ENCODE measurements at regions not wholly inside any gene's neighbourhood (a gene's known extent, or its start where the extent isn't known, plus 50 kb on each side); places are given as distances from the start of the nearest gene placed in this dataset.
"Not testable (repeated sequence)": the region's sequence is repeated elsewhere in the genome, so short reads cannot be mapped to it uniquely, and the experiment has no call there.

- WGBS, 3 donors, result 40 to 71% (median 56%) methylated on average over 6 of the region's 6 CpGs
- not testable (repeated sequence) for H3K4me1 ChIP-seq (ENCODE audit: control insufficient read depth in 3 of 3, insufficient read depth in 2 of 3, low read depth in 1 of 3, low read length in 2 of 3); H3K36me3 ChIP-seq (ENCODE audit: control insufficient read depth in 3 of 3, insufficient read depth in 2 of 3, low read depth in 1 of 3, low read length in 3 of 3); FAIRE-seq; H3K9me3 ChIP-seq (ENCODE audit: control insufficient read depth in 2 of 2, insufficient read depth in 1 of 2, low read depth in 1 of 2, low read length in 1 of 2); H3K27me3 ChIP-seq (ENCODE audit: control insufficient read depth in 3 of 3, insufficient read depth in 3 of 3, low read length in 3 of 3); H3K27ac ChIP-seq (ENCODE audit: low read depth in 1 of 3, low read length in 2 of 3); DNase-seq; H3K4me3 ChIP-seq (ENCODE audit: low read depth in 1 of 3, low read length in 3 of 3)
Measured at GRCh38 chr4:8941492-8941805, 69.8 kb upstream of the HMX1 start.

GRCh38 chr4:8940792-8941491 is 69.3 kb upstream of the HMX1 start:
- Histone ChIP-seq H3K9me3 (ENCODE audit: control insufficient read depth in 2 of 2, insufficient read depth in 1 of 2, low read depth in 1 of 2, low read length in 1 of 2) (no peaks in the 10 kb centered on the region), H3K27ac (ENCODE audit: low read depth in 1 of 3, low read length in 2 of 3) (no peak overlapping the region), H3K4me3 (ENCODE audit: low read depth in 1 of 3, low read length in 3 of 3) (no peak overlapping the region), H3K4me1 (ENCODE audit: control insufficient read depth in 3 of 3, insufficient read depth in 2 of 3, low read depth in 1 of 3, low read length in 2 of 3) (peaks cover 0 to 2% (median 0%) of the 10 kb centered on the region in 3 donors), H3K27me3 (ENCODE audit: control insufficient read depth in 3 of 3, insufficient read depth in 3 of 3, low read length in 3 of 3) (peaks cover 0 to 2% (median 0%) of the 10 kb centered on the region in 3 donors), H3K36me3 (ENCODE audit: control insufficient read depth in 3 of 3, insufficient read depth in 2 of 3, low read depth in 1 of 3, low read length in 3 of 3) (no peaks in the 10 kb centered on the region)
- 59 to 62% (median 61%) methylated on average over 21 of the region's 21 CpGs for WGBS, 3 donors
- FAIRE-seq (no peak), DNase-seq (peak; percentile 19 to 24)

GRCh38 chr4:8939840-8940742 is 68.5 kb upstream of the HMX1 start:
- H3K9me3 ChIP-seq (ENCODE audit: control insufficient read depth in 2 of 2, insufficient read depth in 1 of 2, low read depth in 1 of 2, low read length in 1 of 2), result no peaks in the 10 kb centered on the region
- H3K27ac ChIP-seq (ENCODE audit: low read depth in 1 of 3, low read length in 2 of 3), result no peak overlapping the region
- peaks cover 0 to 2% (median 0%) of the 10 kb centered on the region in 3 donors for H3K27me3 ChIP-seq (ENCODE audit: control insufficient read depth in 3 of 3, insufficient read depth in 3 of 3, low read length in 3 of 3)
- DNase-seq, result peak; percentile 10 to 33
- WGBS, 3 donors, result 21 to 33% (median 27%) methylated on average over 29 to 32 of the region's 32 CpGs
- H3K4me1 ChIP-seq (ENCODE audit: control insufficient read depth in 3 of 3, insufficient read depth in 2 of 3, low read depth in 1 of 3, low read length in 2 of 3), result peaks cover 0 to 2% (median 0%) of the 10 kb centered on the region in 3 donors
- no peak overlapping the region for H3K4me3 ChIP-seq (ENCODE audit: low read depth in 1 of 3, low read length in 3 of 3)
- no peaks in the 10 kb centered on the region for H3K36me3 ChIP-seq (ENCODE audit: control insufficient read depth in 3 of 3, insufficient read depth in 2 of 3, low read depth in 1 of 3, low read length in 3 of 3)
- FAIRE-seq, result no peak

- FAIRE-seq (no peak), DNase-seq (no peak)
- no peak overlapping the region for H3K4me3 ChIP-seq (ENCODE audit: low read depth in 1 of 3, low read length in 3 of 3)
- no peak overlapping the region for H3K27ac ChIP-seq (ENCODE audit: low read depth in 1 of 3, low read length in 2 of 3)
- no peaks in the 10 kb centered on the region for H3K36me3 ChIP-seq (ENCODE audit: control insufficient read depth in 3 of 3, insufficient read depth in 2 of 3, low read depth in 1 of 3, low read length in 3 of 3)
- peaks cover 0 to 2% (median 0%) of the 10 kb centered on the region in 3 donors for H3K4me1 ChIP-seq (ENCODE audit: control insufficient read depth in 3 of 3, insufficient read depth in 2 of 3, low read depth in 1 of 3, low read length in 2 of 3)
- H3K27me3 ChIP-seq (ENCODE audit: control insufficient read depth in 3 of 3, insufficient read depth in 3 of 3, low read length in 3 of 3), result peaks cover 0 to 2% (median 0%) of the 10 kb centered on the region in 3 donors
- no peaks in the 10 kb centered on the region for H3K9me3 ChIP-seq (ENCODE audit: control insufficient read depth in 2 of 2, insufficient read depth in 1 of 2, low read depth in 1 of 2, low read length in 1 of 2)
- 15 to 25% (median 19%) methylated on average over 14 to 15 of the region's 15 CpGs for WGBS, 3 donors
Measured at GRCh38 chr4:8939160-8939839, 67.7 kb upstream of the HMX1 start.

- Histone ChIP-seq H3K4me1 (ENCODE audit: control insufficient read depth in 3 of 3, insufficient read depth in 2 of 3, low read depth in 1 of 3, low read length in 2 of 3) (peaks cover 0 to 2% (median 0%) of the 10 kb centered on the region in 3 donors), H3K27me3 (ENCODE audit: control insufficient read depth in 3 of 3, insufficient read depth in 3 of 3, low read length in 3 of 3) (peaks cover 0 to 2% (median 0%) of the 10 kb centered on the region in 3 donors), H3K27ac (ENCODE audit: low read depth in 1 of 3, low read length in 2 of 3) (no peak overlapping the region), H3K36me3 (ENCODE audit: control insufficient read depth in 3 of 3, insufficient read depth in 2 of 3, low read depth in 1 of 3, low read length in 3 of 3) (no peaks in the 10 kb centered on the region), H3K9me3 (ENCODE audit: control insufficient read depth in 2 of 2, insufficient read depth in 1 of 2, low read depth in 1 of 2, low read length in 1 of 2) (no peaks in the 10 kb centered on the region), H3K4me3 (ENCODE audit: low read depth in 1 of 3, low read length in 3 of 3) (no peak overlapping the region)
- no peak for FAIRE-seq
- no peak for DNase-seq
- 53 to 75% (median 61%) methylated on average over 5 of the region's 5 CpGs for WGBS, 3 donors
Measured at GRCh38 chr4:8938623-8939022, 67.0 kb upstream of the HMX1 start.

GRCh38 chr4:8938137-8938536 is 66.5 kb upstream of the HMX1 start:
- peaks cover 0 to 2% (median 0%) of the 10 kb centered on the region in 3 donors for H3K27me3 ChIP-seq (ENCODE audit: control insufficient read depth in 3 of 3, insufficient read depth in 3 of 3, low read length in 3 of 3)
- no peaks in the 10 kb centered on the region for H3K36me3 ChIP-seq (ENCODE audit: control insufficient read depth in 3 of 3, insufficient read depth in 2 of 3, low read depth in 1 of 3, low read length in 3 of 3)
- H3K27ac ChIP-seq (ENCODE audit: low read depth in 1 of 3, low read length in 2 of 3), result no peak overlapping the region
- FAIRE-seq, result no peak
- DNase-seq, result no peak
- whole genome bisulfite sequencing, 3 donors, result 80 to 89% (median 85%) methylated on average over 8 of the region's 8 CpGs
- H3K4me3 ChIP-seq (ENCODE audit: low read depth in 1 of 3, low read length in 3 of 3), result no peak overlapping the region
- peaks cover 0 to 2% (median 0%) of the 10 kb centered on the region in 3 donors for H3K4me1 ChIP-seq (ENCODE audit: control insufficient read depth in 3 of 3, insufficient read depth in 2 of 3, low read depth in 1 of 3, low read length in 2 of 3)
- no peaks in the 10 kb centered on the region for H3K9me3 ChIP-seq (ENCODE audit: control insufficient read depth in 2 of 2, insufficient read depth in 1 of 2, low read depth in 1 of 2, low read length in 1 of 2)

GRCh38 chr4:8932884-8933283 is 61.2 kb upstream of the HMX1 start:
- H3K4me3 ChIP-seq (ENCODE audit: low read depth in 1 of 3, low read length in 3 of 3), result no peak overlapping the region
- WGBS, 3 donors, result 19 to 61% (median 42%) methylated on average over 1 of the region's 1 CpG
- DNase-seq (no peak), FAIRE-seq (no peak)
- no peaks in the 10 kb centered on the region for H3K9me3 ChIP-seq (ENCODE audit: control insufficient read depth in 2 of 2, insufficient read depth in 1 of 2, low read depth in 1 of 2, low read length in 1 of 2)
- no peak overlapping the region for H3K27ac ChIP-seq (ENCODE audit: low read depth in 1 of 3, low read length in 2 of 3)
- no peaks in the 10 kb centered on the region for H3K27me3 ChIP-seq (ENCODE audit: control insufficient read depth in 3 of 3, insufficient read depth in 3 of 3, low read length in 3 of 3)
- no peaks in the 10 kb centered on the region for H3K4me1 ChIP-seq (ENCODE audit: control insufficient read depth in 3 of 3, insufficient read depth in 2 of 3, low read depth in 1 of 3, low read length in 2 of 3)
- no peaks in the 10 kb centered on the region for H3K36me3 ChIP-seq (ENCODE audit: control insufficient read depth in 3 of 3, insufficient read depth in 2 of 3, low read depth in 1 of 3, low read length in 3 of 3)

GRCh38 chr4:8928074-8928473 is 56.4 kb upstream of the HMX1 start:
- Histone ChIP-seq H3K27me3 (ENCODE audit: control insufficient read depth in 3 of 3, insufficient read depth in 3 of 3, low read length in 3 of 3) (no peaks in the 10 kb centered on the region), H3K4me3 (ENCODE audit: low read depth in 1 of 3, low read length in 3 of 3) (no peak overlapping the region), H3K36me3 (ENCODE audit: control insufficient read depth in 3 of 3, insufficient read depth in 2 of 3, low read depth in 1 of 3, low read length in 3 of 3) (no peaks in the 10 kb centered on the region), H3K4me1 (ENCODE audit: control insufficient read depth in 3 of 3, insufficient read depth in 2 of 3, low read depth in 1 of 3, low read length in 2 of 3) (no peaks in the 10 kb centered on the region), H3K27ac (ENCODE audit: low read depth in 1 of 3, low read length in 2 of 3) (no peak overlapping the region), H3K9me3 (ENCODE audit: control insufficient read depth in 2 of 2, insufficient read depth in 1 of 2, low read depth in 1 of 2, low read length in 1 of 2) (no peaks in the 10 kb centered on the region)
- FAIRE-seq, result no peak
- DNase-seq, result no peak
- 20 to 37% (median 25%) methylated on average over 1 of the region's 1 CpG for whole genome bisulfite sequencing, 3 donors

All from small intestine (tissue), 7 donors.